Activated naive CD8-positive, alpha-beta T cell treated with anti-CD3 and anti-CD28 coated beads for 36 hours (primary cell): ENCODE measurements at regions not wholly inside any gene's neighbourhood (a gene's known extent, or its start where the extent isn't known, plus 50 kb on each side); places are given as distances from the start of the nearest gene placed in this dataset.

ENCODE experiments used
- DNase-seq: peaks from one replicate; pipeline ENCODE4 v3.0.0; 2021
- H3K27ac Mint-ChIP-seq: one replicate; pipeline ENCODE4 v1.8.0; 2022; ENCODE audit warnings: mild to moderate bottlenecking, moderate library complexity, mixed read lengths
- H3K27me3 Mint-ChIP-seq: one replicate; pipeline ENCODE4 v1.8.0; 2022; ENCODE audit warnings: mild to moderate bottlenecking, mixed read lengths
- H3K36me3 Mint-ChIP-seq: one replicate; pipeline ENCODE4 v1.8.0; 2021; ENCODE audit warnings: mild to moderate bottlenecking, mixed read lengths
- H3K4me1 Mint-ChIP-seq: one replicate; pipeline ENCODE4 v1.8.0; 2021; ENCODE audit warnings: mixed read lengths
- H3K4me3 Mint-ChIP-seq: one replicate; pipeline ENCODE4 v1.8.0; 2022; ENCODE audit warnings: mild to moderate bottlenecking, moderate library complexity, mixed read lengths
- H3K9me3 Mint-ChIP-seq: one replicate; pipeline ENCODE4 v1.8.0; 2022; ENCODE audit warnings: mixed read lengths

DNA sequence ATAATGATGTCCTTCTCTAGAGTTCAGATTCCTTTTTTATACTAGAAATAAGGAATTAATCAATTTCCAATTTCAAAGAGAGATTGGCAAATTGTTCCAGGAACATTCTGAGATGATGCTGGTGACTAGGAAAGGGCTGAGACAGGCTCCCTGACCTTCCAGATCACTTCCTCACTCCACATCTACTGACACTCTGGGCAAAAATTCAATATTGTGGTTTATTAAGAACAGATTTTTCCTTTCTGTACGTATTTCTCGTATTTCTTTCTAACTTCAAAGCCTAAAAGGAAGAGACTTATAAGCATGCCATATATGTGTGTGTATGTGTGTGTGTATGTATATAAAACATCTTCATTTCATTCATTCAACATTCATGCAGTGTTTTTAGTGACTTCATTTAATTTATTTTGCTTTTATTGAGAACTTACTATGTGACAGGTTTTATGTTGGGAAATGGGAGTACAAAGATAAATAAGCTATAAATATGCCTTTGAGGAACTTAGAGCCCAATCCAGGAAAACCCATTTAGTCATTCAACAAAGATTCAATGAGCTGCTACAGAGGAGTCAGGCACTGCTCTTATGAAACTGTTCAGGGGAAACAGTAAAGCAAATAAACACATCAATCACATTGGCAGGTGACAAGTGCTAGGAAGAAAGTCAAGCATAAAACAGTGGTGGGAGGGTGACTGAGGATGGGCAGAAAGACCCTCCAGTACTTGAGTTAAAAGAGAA, 137.9 kb downstream of the RDH14 start:
- Mint-ChIP-seq H3K36me3 (no peaks in the 10 kb centered on the region), H3K27ac (no peak overlapping the region)

DNA sequence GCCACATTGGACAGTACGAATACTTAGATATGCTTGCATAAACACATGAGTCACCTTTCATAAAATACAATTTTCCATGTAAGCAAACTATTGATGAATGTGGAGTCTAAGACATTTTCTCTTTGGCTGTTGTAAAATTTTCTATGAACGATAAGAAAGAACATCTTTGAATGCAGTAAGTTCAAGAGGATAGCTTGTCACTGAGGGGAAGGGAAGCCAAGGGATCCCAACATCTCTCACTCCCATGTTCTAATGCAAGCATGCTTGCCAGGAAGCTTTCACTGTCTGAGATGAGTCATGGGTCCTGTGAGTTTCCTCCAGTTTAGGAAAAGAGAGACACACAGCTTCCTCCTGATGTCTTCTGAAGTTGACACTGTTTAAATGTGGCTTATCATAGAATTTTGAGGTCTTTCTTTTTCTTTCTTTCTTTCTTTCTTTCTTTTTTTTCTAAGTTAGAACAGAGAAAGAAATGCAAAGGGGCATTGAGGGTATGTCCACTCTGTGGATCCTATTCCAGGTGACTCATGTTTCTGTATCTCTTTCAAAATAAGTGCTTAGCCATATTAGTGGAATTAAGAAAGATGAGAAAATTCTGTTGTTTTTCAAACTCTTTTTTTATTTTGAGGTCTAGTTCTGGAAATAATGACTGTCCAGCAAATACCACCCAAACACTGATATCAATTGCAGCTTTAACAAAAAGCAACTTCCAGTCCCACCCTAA, 146.6 kb downstream of the RDH14 start:
- no peak overlapping the region for H3K4me3 Mint-ChIP-seq
- H3K27me3 Mint-ChIP-seq, result peaks cover 16% of the 10 kb centered on the region
- no peak overlapping the region for H3K27ac Mint-ChIP-seq
- H3K36me3 Mint-ChIP-seq, result no peaks in the 10 kb centered on the region
- DNase-seq, result no peak
- peaks cover 2% of the 10 kb centered on the region for H3K4me1 Mint-ChIP-seq
- no peaks in the 10 kb centered on the region for H3K9me3 Mint-ChIP-seq

More for the DNA sequence above, 137.9 kb downstream of the RDH14 start:
- Mint-ChIP-seq H3K4me1 (no peaks in the 10 kb centered on the region), H3K4me3 (no peak overlapping the region), H3K9me3 (no peaks in the 10 kb centered on the region), H3K27me3 (peaks cover 17% of the 10 kb centered on the region)
- no peak for DNase-seq

- DNase-seq, result no peak
- Mint-ChIP-seq H3K4me1 (peaks cover 2% of the 10 kb centered on the region), H3K27ac (no peak overlapping the region), H3K9me3 (no peaks in the 10 kb centered on the region), H3K36me3 (no peaks in the 10 kb centered on the region), H3K27me3 (peaks cover 16% of the 10 kb centered on the region), H3K4me3 (no peak overlapping the region)
Observed at GRCh38 chr2:18412980-18413675, 147.3 kb downstream of the RDH14 start.

DNA sequence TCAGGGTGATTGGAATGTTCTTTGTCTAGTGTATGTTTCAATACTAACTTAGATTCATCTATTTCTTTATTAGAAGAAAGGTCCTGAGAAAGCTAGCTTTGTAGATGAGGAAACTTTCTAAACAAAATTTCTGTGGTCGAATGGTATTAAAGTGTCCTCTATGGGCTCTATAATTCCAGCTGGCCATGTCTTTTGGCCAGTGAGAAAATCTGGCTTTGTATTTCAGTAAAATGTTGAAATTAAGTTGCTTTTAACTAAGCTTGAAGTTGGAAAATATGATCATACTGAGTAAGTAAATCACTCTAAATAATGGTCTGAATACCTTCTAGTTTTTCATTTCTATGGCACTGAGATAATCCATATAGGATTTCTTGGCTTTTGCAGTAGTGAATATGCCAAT, 148.8 kb downstream of the RDH14 start:
- H3K27me3 Mint-ChIP-seq, result peaks cover 20% of the 10 kb centered on the region
- DNase-seq, result no peak
- H3K4me3 Mint-ChIP-seq, result no peak overlapping the region
- H3K36me3 Mint-ChIP-seq, result no peaks in the 10 kb centered on the region
- no peaks in the 10 kb centered on the region for H3K9me3 Mint-ChIP-seq
- H3K27ac Mint-ChIP-seq, result no peak overlapping the region
- H3K4me1 Mint-ChIP-seq, result peaks cover 2% of the 10 kb centered on the region

DNA sequence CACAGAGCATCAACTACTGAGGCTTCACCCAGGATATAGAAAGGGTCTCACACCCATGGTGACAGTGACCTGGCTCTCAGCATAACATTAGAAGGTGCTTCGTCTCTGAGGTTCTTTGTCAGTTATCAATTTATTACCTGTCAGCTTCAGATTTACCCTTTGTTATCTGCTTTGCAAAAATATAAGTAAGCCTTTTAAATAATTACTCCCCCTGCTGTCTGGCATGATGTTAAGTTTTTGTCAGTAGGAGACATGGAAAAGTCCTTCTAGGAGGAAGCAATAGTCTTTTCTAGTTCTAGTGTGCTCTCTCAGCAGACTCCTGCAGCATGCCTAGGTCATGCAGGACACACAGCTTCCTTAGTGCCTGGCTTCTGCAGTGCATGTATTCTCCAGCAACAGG, 149.9 kb downstream of the RDH14 start:
- Mint-ChIP-seq H3K4me1 (peaks cover 2% of the 10 kb centered on the region), H3K4me3 (no peak overlapping the region), H3K36me3 (no peaks in the 10 kb centered on the region), H3K27me3 (peaks cover 25% of the 10 kb centered on the region), H3K27ac (no peak overlapping the region), H3K9me3 (no peaks in the 10 kb centered on the region)
- DNase-seq, result no peak

DNA sequence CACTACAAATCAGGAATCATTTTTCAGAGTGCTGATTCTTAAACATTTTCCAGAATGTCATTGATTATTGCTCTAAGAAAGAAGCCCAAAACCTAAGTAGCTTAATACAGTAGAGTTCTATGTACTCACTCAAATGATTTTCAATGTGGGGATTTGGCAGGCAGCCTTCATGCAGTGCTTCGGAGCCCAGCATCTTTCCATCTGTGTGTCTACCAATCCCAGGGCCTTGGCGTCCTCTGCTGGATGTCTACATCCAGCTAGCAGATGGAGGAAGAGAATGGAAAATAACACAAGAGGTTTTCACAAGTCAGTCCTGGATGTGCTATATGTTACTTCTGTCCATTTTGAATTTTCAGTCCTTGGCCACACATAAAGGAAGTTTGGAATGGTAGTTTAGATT, 151.8 kb downstream of the RDH14 start:
- DNase-seq, result no peak
- Mint-ChIP-seq H3K27ac (no peak overlapping the region), H3K4me1 (peaks cover under 1% of the 10 kb centered on the region), H3K4me3 (no peak overlapping the region), H3K9me3 (no peaks in the 10 kb centered on the region), H3K36me3 (no peaks in the 10 kb centered on the region), H3K27me3 (peaks cover 15% of the 10 kb centered on the region)

DNA sequence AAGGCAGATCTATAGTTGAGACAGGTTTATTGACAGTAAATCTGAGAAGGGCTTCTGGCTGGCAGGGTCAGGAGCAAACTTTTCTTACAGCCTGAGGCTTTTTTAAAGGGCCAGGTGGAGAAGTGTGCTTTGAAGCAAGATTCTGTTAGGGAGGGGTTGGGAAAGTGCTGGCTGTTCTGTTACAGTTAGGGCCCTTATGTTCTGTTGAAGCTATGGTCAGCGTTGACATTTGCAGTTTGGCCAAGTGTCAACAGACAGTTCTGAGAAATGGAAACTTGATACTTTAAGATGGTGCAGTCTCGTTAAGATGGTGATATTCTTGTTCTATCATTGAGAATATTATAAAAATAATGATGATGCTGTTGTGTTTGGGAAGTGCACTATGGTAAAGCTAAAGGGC, 154.2 kb downstream of the RDH14 start:
- Mint-ChIP-seq H3K27me3 (peaks cover 14% of the 10 kb centered on the region), H3K27ac (no peak overlapping the region), H3K36me3 (no peaks in the 10 kb centered on the region), H3K4me3 (no peak overlapping the region), H3K4me1 (no peaks in the 10 kb centered on the region), H3K9me3 (no peaks in the 10 kb centered on the region)
- DNase-seq, result no peak

DNA sequence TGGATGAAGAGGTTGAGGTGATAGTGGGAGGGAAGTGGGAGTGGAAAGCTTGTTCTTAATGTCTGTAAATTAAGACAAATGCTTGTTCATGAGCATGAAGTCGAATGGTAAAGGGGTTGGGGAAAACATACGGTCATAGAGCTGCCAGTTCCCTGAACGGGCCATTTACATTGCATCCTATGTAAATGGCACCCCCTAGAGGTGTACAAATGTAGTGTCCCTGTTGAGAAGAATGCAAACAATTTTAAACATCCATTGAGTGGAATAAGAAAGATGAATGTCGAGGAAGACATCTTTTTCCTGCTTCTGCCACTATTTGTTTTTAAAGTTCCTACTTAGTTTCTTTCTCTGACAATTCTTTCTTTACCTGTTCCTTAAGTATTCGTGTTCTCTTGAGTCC, 155.7 kb downstream of the RDH14 start:
- Mint-ChIP-seq H3K4me3 (no peak overlapping the region), H3K27me3 (peaks cover 14% of the 10 kb centered on the region), H3K9me3 (no peaks in the 10 kb centered on the region), H3K4me1 (no peaks in the 10 kb centered on the region), H3K36me3 (no peaks in the 10 kb centered on the region), H3K27ac (no peak overlapping the region)
- no peak for DNase-seq

DNA sequence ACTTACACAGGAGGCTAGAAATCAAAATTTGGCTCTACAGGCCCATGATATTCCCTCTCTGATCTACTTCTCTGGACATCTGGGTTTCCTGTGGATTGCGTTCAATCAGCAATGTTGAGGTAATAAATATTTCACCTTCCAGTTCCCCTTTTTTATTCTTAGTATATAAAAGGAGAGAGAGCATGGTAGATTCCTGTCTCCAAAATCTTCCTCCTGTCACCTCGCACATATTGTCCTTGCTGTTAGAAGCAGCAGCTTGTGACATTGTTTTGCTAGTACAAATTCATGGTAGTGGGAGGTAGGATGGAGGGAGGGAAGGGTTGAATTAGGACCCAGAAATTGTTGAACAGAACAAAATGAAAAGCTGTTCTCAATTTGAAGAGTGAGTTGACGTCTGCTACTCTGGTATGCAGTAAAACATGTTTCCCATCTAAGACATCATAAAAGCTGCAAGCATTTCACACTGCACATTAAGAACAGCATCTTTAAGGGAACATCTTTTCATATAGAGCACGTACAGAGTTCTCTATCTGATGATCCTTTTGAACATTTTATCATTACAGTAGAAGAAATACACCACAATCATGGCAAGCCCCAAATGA, 156.4 kb downstream of the RDH14 start:
- Mint-ChIP-seq H3K27ac (no peak overlapping the region), H3K9me3 (no peaks in the 10 kb centered on the region), H3K4me3 (no peak overlapping the region), H3K36me3 (no peaks in the 10 kb centered on the region), H3K27me3 (peaks cover 14% of the 10 kb centered on the region), H3K4me1 (no peaks in the 10 kb centered on the region)
- DNase-seq, result no peak

GRCh38 chr2:18402831-18403230, 157.6 kb downstream of the RDH14 start:
- DNase-seq, result no peak
- no peaks in the 10 kb centered on the region for H3K36me3 Mint-ChIP-seq
- peaks cover 14% of the 10 kb centered on the region for H3K27me3 Mint-ChIP-seq
- H3K9me3 Mint-ChIP-seq, result no peaks in the 10 kb centered on the region
- no peak overlapping the region for H3K4me3 Mint-ChIP-seq
- no peak overlapping the region for H3K27ac Mint-ChIP-seq
- H3K4me1 Mint-ChIP-seq, result no peaks in the 10 kb centered on the region

DNA sequence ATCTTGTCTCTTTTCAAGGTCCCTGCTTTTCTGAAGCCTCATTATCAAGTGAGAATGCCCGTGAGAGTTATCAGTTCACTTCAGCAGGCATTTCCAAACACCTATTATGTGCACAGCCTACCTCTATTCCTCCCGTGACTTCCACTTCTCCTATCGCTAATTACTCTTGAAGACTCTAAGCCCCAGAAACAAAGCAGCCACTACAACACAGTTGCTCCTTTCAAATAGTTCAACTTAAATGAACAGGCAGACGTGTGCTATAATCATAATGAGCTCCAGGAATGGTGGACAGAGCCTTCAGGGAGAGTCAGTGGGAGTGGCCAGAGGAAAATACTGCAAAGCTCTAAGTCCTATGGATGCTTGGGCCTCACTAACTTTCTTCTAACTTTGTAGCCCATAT, 159.0 kb downstream of the RDH14 start:
- H3K27ac Mint-ChIP-seq, result no peak overlapping the region
- peaks cover 10% of the 10 kb centered on the region for H3K27me3 Mint-ChIP-seq
- DNase-seq, result no peak
- H3K4me1 Mint-ChIP-seq, result no peaks in the 10 kb centered on the region
- H3K36me3 Mint-ChIP-seq, result no peaks in the 10 kb centered on the region
- no peaks in the 10 kb centered on the region for H3K9me3 Mint-ChIP-seq
- no peak overlapping the region for H3K4me3 Mint-ChIP-seq

DNA sequence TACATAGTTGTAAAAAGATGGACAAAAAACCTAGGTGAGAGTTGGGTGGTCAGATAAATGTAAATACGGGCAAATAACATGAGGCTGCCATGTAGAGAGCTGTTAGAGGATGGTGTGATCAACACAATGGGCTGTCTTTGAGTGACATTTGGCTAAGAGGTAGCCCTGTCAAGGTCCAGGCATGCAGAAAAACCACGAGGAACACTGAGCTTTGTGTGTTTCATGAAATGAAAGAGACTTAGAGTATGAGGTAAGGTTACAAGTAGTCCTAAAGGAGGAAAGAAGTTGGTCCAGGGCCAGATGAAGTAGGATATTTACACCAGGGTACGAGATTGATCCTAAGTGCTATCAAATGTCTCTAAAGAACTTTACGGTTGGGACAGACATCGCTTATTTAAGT, 160.9 kb downstream of the RDH14 start:
- Mint-ChIP-seq H3K4me3 (no peak overlapping the region), H3K9me3 (no peaks in the 10 kb centered on the region), H3K36me3 (no peaks in the 10 kb centered on the region), H3K27me3 (peaks cover 10% of the 10 kb centered on the region), H3K27ac (no peak overlapping the region), H3K4me1 (no peaks in the 10 kb centered on the region)
- DNase-seq, result no peak

DNA sequence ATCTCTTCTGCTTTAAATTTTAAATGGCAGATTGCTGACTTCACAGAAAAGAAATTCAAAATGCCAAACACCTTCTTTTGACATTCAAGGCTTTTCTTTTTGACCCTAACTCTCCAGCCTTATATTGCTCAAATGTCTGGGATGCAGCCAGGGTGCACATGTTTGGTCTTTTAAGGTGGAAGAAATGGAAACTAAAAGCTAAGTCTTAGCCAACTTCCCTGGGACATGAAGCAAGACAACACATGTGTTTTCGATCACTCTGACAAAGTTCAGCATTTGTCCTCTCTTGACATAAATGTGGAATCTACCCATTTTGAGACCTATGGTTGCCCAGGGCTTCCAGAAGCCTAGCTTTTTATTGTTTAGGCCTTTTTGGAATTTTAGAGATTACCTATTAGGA, 161.6 kb downstream of the RDH14 start:
- H3K36me3 Mint-ChIP-seq, result no peaks in the 10 kb centered on the region
- H3K9me3 Mint-ChIP-seq, result no peaks in the 10 kb centered on the region
- H3K27me3 Mint-ChIP-seq, result peaks cover 10% of the 10 kb centered on the region
- no peak for DNase-seq
- H3K4me1 Mint-ChIP-seq, result no peaks in the 10 kb centered on the region
- no peak overlapping the region for H3K27ac Mint-ChIP-seq
- H3K4me3 Mint-ChIP-seq, result no peak overlapping the region

- H3K36me3 Mint-ChIP-seq, result no peaks in the 10 kb centered on the region
- no peak overlapping the region for H3K4me3 Mint-ChIP-seq
- H3K27me3 Mint-ChIP-seq, result peaks cover 5% of the 10 kb centered on the region
- H3K9me3 Mint-ChIP-seq, result no peaks in the 10 kb centered on the region
- no peak overlapping the region for H3K27ac Mint-ChIP-seq
- no peaks in the 10 kb centered on the region for H3K4me1 Mint-ChIP-seq
- DNase-seq, result no peak
Observed at GRCh38 chr2:18396329-18397010, 164.0 kb downstream of the RDH14 start.

DNA sequence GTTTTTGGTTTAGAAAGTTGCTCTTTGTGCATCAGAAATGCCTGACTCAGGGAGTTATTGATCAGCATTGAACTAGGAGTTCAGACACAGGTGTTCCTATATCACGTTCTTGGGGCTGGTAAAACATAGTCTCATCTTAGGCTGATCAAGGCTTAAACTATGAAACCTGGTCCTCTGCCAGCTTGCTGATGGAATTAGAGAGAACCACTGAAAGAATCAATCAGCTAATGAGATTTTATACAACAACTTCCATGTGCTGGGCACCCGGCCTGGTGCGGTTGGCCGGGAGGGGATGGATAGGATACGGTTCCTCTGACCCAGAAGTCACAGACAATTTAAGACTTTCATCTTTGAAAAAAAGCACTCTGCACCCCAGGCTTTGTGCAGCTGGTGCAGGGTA, 164.9 kb downstream of the RDH14 start:
- no peaks in the 10 kb centered on the region for H3K4me1 Mint-ChIP-seq
- H3K4me3 Mint-ChIP-seq, result no peak overlapping the region
- H3K27me3 Mint-ChIP-seq, result peaks cover 5% of the 10 kb centered on the region
- no peaks in the 10 kb centered on the region for H3K36me3 Mint-ChIP-seq
- no peak overlapping the region for H3K27ac Mint-ChIP-seq
- DNase-seq, result no peak
- no peaks in the 10 kb centered on the region for H3K9me3 Mint-ChIP-seq
